ENCODE measurements at regions not wholly inside any gene's neighbourhood (a gene's known extent, or its start where the extent isn't known, plus 50 kb on each side); places are given as distances from the start of the nearest gene placed in this dataset.

GRCh38 chr6:27672113-27672799 is 199.4 kb upstream of the ZNF184 start:
- Histone ChIP-seq H3K79me2 (no peaks in the 10 kb centered on the region), H3K4me1 (no peaks in the 10 kb centered on the region), H3K27ac (no peak overlapping the region), H3K9me3 (ENCODE audit: control insufficient read depth, low read length) (no peaks in the 10 kb centered on the region), H3K27me3 (ENCODE audit: control insufficient read depth, insufficient read depth, low read length) (peaks cover 14% of the 10 kb centered on the region), H2AFZ (no peak overlapping the region), H3K9ac (no peak overlapping the region), H3K4me3 (ENCODE audit: low read depth, low read length) (no peak overlapping the region), H3K4me2 (ENCODE audit: low read length) (no peak overlapping the region), H3K36me3 (ENCODE audit: control insufficient read depth, insufficient read depth, low read length) (no peaks in the 10 kb centered on the region)
- no peak for TF ChIP-seq CTCF (IDR thresholded peaks at IDR 0.05)

GRCh38 chr6:27669624-27670301 is 196.9 kb upstream of the ZNF184 start:
- H3K4me1 ChIP-seq = no peaks in the 10 kb centered on the region
- no peak overlapping the region for H3K4me3 ChIP-seq (ENCODE audit: low read depth, low read length)
- H2AFZ ChIP-seq = no peak overlapping the region
- TF ChIP-seq CTCF (IDR thresholded peaks at IDR 0.05) = no peak
- no peaks in the 10 kb centered on the region for H3K36me3 ChIP-seq (ENCODE audit: control insufficient read depth, insufficient read depth, low read length)
- no peaks in the 10 kb centered on the region for H3K79me2 ChIP-seq
- peaks cover 21% of the 10 kb centered on the region for H3K27me3 ChIP-seq (ENCODE audit: control insufficient read depth, insufficient read depth, low read length)
- no peak overlapping the region for H3K9ac ChIP-seq
- no peaks in the 10 kb centered on the region for H3K9me3 ChIP-seq (ENCODE audit: control insufficient read depth, low read length)
- H3K27ac ChIP-seq = no peak overlapping the region
- H3K4me2 ChIP-seq (ENCODE audit: low read length) = no peak overlapping the region

- no peak overlapping the region for H3K4me2 ChIP-seq (ENCODE audit: low read length)
- H3K79me2 ChIP-seq = no peaks in the 10 kb centered on the region
- TF ChIP-seq CTCF (IDR thresholded peaks at IDR 0.05) = no peak
- H3K27ac ChIP-seq = no peak overlapping the region
- no peak overlapping the region for H3K4me3 ChIP-seq (ENCODE audit: low read depth, low read length)
- no peaks in the 10 kb centered on the region for H3K9me3 ChIP-seq (ENCODE audit: control insufficient read depth, low read length)
- peaks cover 21% of the 10 kb centered on the region for H3K27me3 ChIP-seq (ENCODE audit: control insufficient read depth, insufficient read depth, low read length)
- H2AFZ ChIP-seq = no peak overlapping the region
- H3K36me3 ChIP-seq (ENCODE audit: control insufficient read depth, insufficient read depth, low read length) = no peaks in the 10 kb centered on the region
- H3K9ac ChIP-seq = no peak overlapping the region
- H3K4me1 ChIP-seq = no peaks in the 10 kb centered on the region
These were observed 196.4 kb upstream of the ZNF184 start for GRCh38 chr6:27669295-27669623.

- no peak overlapping the region for H3K4me3 ChIP-seq (ENCODE audit: low read depth, low read length)
- no peak overlapping the region for H3K4me2 ChIP-seq (ENCODE audit: low read length)
- H3K4me1 ChIP-seq = no peaks in the 10 kb centered on the region
- no peaks in the 10 kb centered on the region for H3K9me3 ChIP-seq (ENCODE audit: control insufficient read depth, low read length)
- H3K27me3 ChIP-seq (ENCODE audit: control insufficient read depth, insufficient read depth, low read length) = peaks cover 21% of the 10 kb centered on the region
- no peak overlapping the region for H2AFZ ChIP-seq
- H3K9ac ChIP-seq = no peak overlapping the region
- no peak for TF ChIP-seq CTCF (IDR thresholded peaks at IDR 0.05)
- H3K27ac ChIP-seq = no peak overlapping the region
- no peaks in the 10 kb centered on the region for H3K36me3 ChIP-seq (ENCODE audit: control insufficient read depth, insufficient read depth, low read length)
- H3K79me2 ChIP-seq = no peaks in the 10 kb centered on the region
These were observed 195.8 kb upstream of the ZNF184 start for GRCh38 chr6:27668442-27669294.
